ENCODE measurements at regions not wholly inside any gene's neighbourhood (a gene's known extent, or its start where the extent isn't known, plus 50 kb on each side); places are given as distances from the start of the nearest gene placed in this dataset.

DNA sequence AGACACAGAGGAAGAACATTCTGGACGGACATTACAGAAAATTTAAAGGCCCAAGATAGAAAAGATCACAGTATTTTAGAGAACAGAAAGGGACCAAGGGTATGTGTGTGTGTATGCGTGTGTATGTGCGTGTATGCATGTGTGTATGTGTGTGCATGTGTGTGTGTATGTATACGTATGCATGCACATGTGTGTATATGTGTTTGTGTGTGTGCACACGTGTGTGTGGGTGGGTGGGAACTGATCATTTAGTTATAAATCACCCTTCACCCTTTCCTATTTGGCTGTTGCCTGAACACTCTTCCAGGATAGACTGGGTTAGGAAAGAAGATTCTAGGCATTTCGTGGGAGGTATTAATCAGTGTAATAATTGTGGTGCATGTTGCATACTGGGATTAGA lies 634.4 kb downstream of the DHX35 start:
- H3K9me3 Mint-ChIP-seq = no peaks in the 10 kb centered on the region
- H3K4me1 Mint-ChIP-seq = no peaks in the 10 kb centered on the region
- DNase-seq (ENCODE audit: low spot score in 2 of 2, unreplicated experiment in 2 of 2) = no peak
- no peak overlapping the region for H3K27ac Mint-ChIP-seq
- H3K4me3 Mint-ChIP-seq = no peak overlapping the region
- peaks cover 25% of the 10 kb centered on the region for H3K27me3 Mint-ChIP-seq (ENCODE audit: low read depth)
- H3K36me3 Mint-ChIP-seq = no peaks in the 10 kb centered on the region
- no peak for TF ChIP-seq CTCF (IDR thresholded peaks at IDR 0.05; ENCODE audit: unreplicated experiment)

- no peak overlapping the region for H3K4me3 Mint-ChIP-seq
- H3K9me3 Mint-ChIP-seq = no peaks in the 10 kb centered on the region
- no peak overlapping the region for H3K27ac Mint-ChIP-seq
- peaks cover 8% of the 10 kb centered on the region for H3K27me3 Mint-ChIP-seq (ENCODE audit: low read depth)
- no peaks in the 10 kb centered on the region for H3K36me3 Mint-ChIP-seq
- H3K4me1 Mint-ChIP-seq = no peaks in the 10 kb centered on the region
- DNase-seq (ENCODE audit: low spot score in 2 of 2, unreplicated experiment in 2 of 2) = no peak
- TF ChIP-seq CTCF (IDR thresholded peaks at IDR 0.05; ENCODE audit: unreplicated experiment) = no peak
Observed at GRCh38 chr20:39592371-39592770, 630.2 kb downstream of the DHX35 start.

- H3K27ac Mint-ChIP-seq = no peak overlapping the region
- H3K4me1 Mint-ChIP-seq = no peaks in the 10 kb centered on the region
- H3K4me3 Mint-ChIP-seq = no peak overlapping the region
- peaks cover 6% of the 10 kb centered on the region for H3K9me3 Mint-ChIP-seq
- DNase-seq (ENCODE audit: low spot score in 2 of 2, unreplicated experiment in 2 of 2) = no peak
- no peaks in the 10 kb centered on the region for H3K36me3 Mint-ChIP-seq
- TF ChIP-seq CTCF (IDR thresholded peaks at IDR 0.05; ENCODE audit: unreplicated experiment) = no peak
- peaks cover 4% of the 10 kb centered on the region for H3K27me3 Mint-ChIP-seq (ENCODE audit: low read depth)
Observed at GRCh38 chr20:39588148-39588757, 626.1 kb downstream of the DHX35 start.

DNA sequence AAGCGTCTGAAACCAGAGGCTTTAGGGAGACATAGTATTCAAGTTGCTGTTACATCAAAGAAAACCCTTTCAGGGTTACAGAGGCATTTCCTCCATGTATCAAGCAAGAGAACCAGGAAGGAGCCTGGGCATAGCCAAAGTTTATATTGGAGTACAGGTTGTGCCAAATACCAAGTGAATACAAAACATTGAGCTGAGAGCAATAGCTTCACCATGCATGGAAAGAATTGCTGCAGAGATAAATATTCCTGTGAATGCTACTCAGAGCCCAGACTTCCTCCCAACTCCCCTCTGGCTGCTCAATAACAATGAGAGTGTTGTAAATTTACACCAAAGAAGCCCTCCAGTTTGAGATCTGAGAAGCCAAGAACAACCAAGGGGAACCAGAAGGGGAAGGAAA lies 618.9 kb downstream of the DHX35 start:
- TF ChIP-seq CTCF (IDR thresholded peaks at IDR 0.05; ENCODE audit: unreplicated experiment) = no peak
- Mint-ChIP-seq H3K4me1 (no peaks in the 10 kb centered on the region), H3K9me3 (peaks cover 3% of the 10 kb centered on the region), H3K27ac (no peak overlapping the region), H3K36me3 (no peaks in the 10 kb centered on the region), H3K27me3 (ENCODE audit: low read depth) (peaks cover 13% of the 10 kb centered on the region), H3K4me3 (no peak overlapping the region)
- no peak for DNase-seq (ENCODE audit: low spot score in 2 of 2, unreplicated experiment in 2 of 2)

GRCh38 chr20:39576771-39577170 lies 614.6 kb downstream of the DHX35 start:
- no peaks in the 10 kb centered on the region for H3K4me1 Mint-ChIP-seq
- H3K36me3 Mint-ChIP-seq = no peaks in the 10 kb centered on the region
- H3K4me3 Mint-ChIP-seq = no peak overlapping the region
- no peak overlapping the region for H3K27ac Mint-ChIP-seq
- H3K9me3 Mint-ChIP-seq = no peaks in the 10 kb centered on the region
- no peak for TF ChIP-seq CTCF (IDR thresholded peaks at IDR 0.05; ENCODE audit: unreplicated experiment)
- H3K27me3 Mint-ChIP-seq (ENCODE audit: low read depth) = peaks cover 14% of the 10 kb centered on the region
- DNase-seq (ENCODE audit: low spot score in 2 of 2, unreplicated experiment in 2 of 2) = no peak

- Mint-ChIP-seq H3K27me3 (ENCODE audit: low read depth) (peaks cover 5% of the 10 kb centered on the region), H3K4me3 (no peak overlapping the region), H3K9me3 (no peaks in the 10 kb centered on the region), H3K4me1 (no peaks in the 10 kb centered on the region), H3K27ac (no peak overlapping the region), H3K36me3 (no peaks in the 10 kb centered on the region)
- no peak for DNase-seq (ENCODE audit: low spot score in 2 of 2, unreplicated experiment in 2 of 2)
- no peak for TF ChIP-seq CTCF (IDR thresholded peaks at IDR 0.05; ENCODE audit: unreplicated experiment)
Observed at GRCh38 chr20:39574061-39574460, 611.9 kb downstream of the DHX35 start.

All from mesothelial cell of epicardium (in vitro differentiated cells).